GM12878 (cell line): ENCODE measurements at regions not wholly inside any gene's neighbourhood (a gene's known extent, or its start where the extent isn't known, plus 50 kb on each side); places are given as distances from the start of the nearest gene placed in this dataset.

Experiments
- ATAC-seq: fragments of 200-7000 bp; cut with Tn5 transposase; 3 replicates; pipeline ENCODE4 v1.9.1; 2020; ENCODE audit warnings: mild to moderate bottlenecking, moderate library complexity
- BruUV-seq: library from RNA; stranded (reverse); fragments of 400-500 nt; replicated peaks from 2 replicates; lab custom pipeline; 2021; lab: Mats Ljungman, UMichigan
- CTCF ChIA-PET: fragments of 300-600 bp; sonication (Branson Sonifier 250); formaldehyde crosslinking; extraction: SDS; loops from one replicate; lab custom pipeline; 2021; ENCODE audit warnings: inconsistent platforms; lab: Yijun Ruan, JAX
- POLR2A ChIA-PET: fragments of 350-600 bp; formaldehyde crosslinking; extraction: SDS; loops from one replicate; lab custom pipeline; 2021; ENCODE audit warnings: inconsistent platforms; lab: Charles Lee
- RAD21 ChIA-PET: fragments of 300-600 bp; sonication (Branson Sonifier 250); formaldehyde crosslinking; loops from one replicate; lab custom pipeline; 2023; ENCODE audit warnings: antibody characterized with exemption; ENCODE audit not compliant: unreplicated experiment; lab: Charles Lee
- SMC1A ChIA-PET: fragments of 300-600 bp; sonication (Branson Sonifier 250); formaldehyde crosslinking; loops from one replicate; lab custom pipeline; 2023; ENCODE audit not compliant: unreplicated experiment, uncharacterized antibody; lab: Charles Lee
- DNase-seq: peaks from one replicate; pipeline ENCODE4 v3.0.0-alpha.2; 2011; ENCODE audit warnings: low read depth, low spot score
- FAIRE-seq: peaks from 3 replicates; lab custom pipeline; 2011; peaks lifted over from hg19 to GRCh38; lab: Jason Lieb, UNC
- H2AFZ ChIP-seq: 2 replicates; pipeline ENCODE4 v1.6.0; 2011; ENCODE audit warnings: low read depth, low read length, control low read depth; ENCODE audit not compliant: control insufficient read depth
- H3K27ac ChIP-seq: 2 replicates; pipeline ENCODE4 v1.5.1; 2011; ENCODE audit warnings: control low read depth; ENCODE audit not compliant: control insufficient read depth, insufficient read depth
- H3K27me3 ChIP-seq, 2 experiments: replicated peaks in 1 of 2; 2 replicates each; pipeline versions ENCODE4 v1.6.0 to v1.6.1; 2011; ENCODE audit warnings: low read length in 1 of 2; ENCODE audit not compliant: control insufficient read depth in 2 of 2, insufficient read depth in 2 of 2
- H3K36me3 ChIP-seq, 2 experiments: 2 replicates each; pipeline ENCODE4 v1.5.1; 2011; ENCODE audit warnings: low read length in 1 of 2; ENCODE audit not compliant: control insufficient read depth in 2 of 2, insufficient read depth in 2 of 2
- H3K4me1 ChIP-seq: 2 replicates; pipeline ENCODE4 v1.6.1; 2011; ENCODE audit warnings: mild to moderate bottlenecking, low read length, moderate library complexity, mixed read lengths; ENCODE audit not compliant: control insufficient read depth, insufficient read depth
- H3K4me2 ChIP-seq: 2 replicates; pipeline ENCODE4 v1.6.0; 2011; ENCODE audit warnings: control low read depth; ENCODE audit not compliant: control insufficient read depth, insufficient read depth
- H3K4me3 ChIP-seq: fragments of 200-600 bp; sonication (generic); 2 replicates; pipeline ENCODE4 v1.5.1; 2016
- H3K79me2 ChIP-seq: 2 replicates; pipeline ENCODE4 v1.6.0; 2011; ENCODE audit warnings: low read length; ENCODE audit not compliant: control insufficient read depth, insufficient read depth
- H3K9ac ChIP-seq: 2 replicates; pipeline ENCODE4 v1.8.0; 2011; ENCODE audit warnings: low read length, control low read depth, mixed read lengths; ENCODE audit not compliant: control insufficient read depth, insufficient read depth
- H3K9me3 ChIP-seq: replicated peaks from 3 replicates; pipeline ENCODE4 v1.5.1; 2011; ENCODE audit warnings: mild to moderate bottlenecking, low read length; ENCODE audit not compliant: control insufficient read depth, insufficient read depth
- H4K20me1 ChIP-seq: 2 replicates; pipeline ENCODE4 v1.6.0; 2011; ENCODE audit not compliant: control insufficient read depth, insufficient read depth
- BCL11A ChIP-seq: IDR thresholded peaks from 2 replicates; pipeline ENCODE4 v1.6.1; 2011; ENCODE audit warnings: low read depth, low read length
- MEF2A ChIP-seq: IDR thresholded peaks from 2 replicates; pipeline ENCODE4 v1.6.1; 2011; ENCODE audit warnings: low read depth, mild to moderate bottlenecking, low read length, moderate library complexity; ENCODE audit not compliant: insufficient read depth
- RUNX3 ChIP-seq: IDR thresholded peaks from 2 replicates; pipeline ENCODE4 v1.6.1; 2012; ENCODE audit warnings: low read length, inconsistent platforms
- WGBS: methylation state at CpG from one replicate; pipeline ENCODE4 v1.1.6; 2016; ENCODE audit warnings: low lambda C conversion rate; ENCODE audit not compliant: insufficient replicate concordance, insufficient coverage; ENCODE audit errors: missing lambda C conversion rate; 5-methylcytosine and 5-hydroxymethylcytosine counted together
- in situ Hi-C: fragments of 300-500 bp; cut with MboI; formaldehyde crosslinking; loops from 9 replicates; pipeline ENCODE4 v1.14.3; 2018; ENCODE audit warnings: mixed read lengths
- intact Hi-C: fragments of 100-400 bp; cut with micrococcal nuclease; formaldehyde crosslinking; loops from one replicate; pipeline ENCODE4 v1.14.2; 2022; ENCODE audit not compliant: unreplicated experiment
- TF ChIP-seq, protein P1 (sequence below): fragments of 450-650 bp; IDR thresholded peaks from 2 replicates; pipeline ENCODE4 v1.6.1; 2014; ENCODE audit warnings: mild to moderate bottlenecking

DNA sequence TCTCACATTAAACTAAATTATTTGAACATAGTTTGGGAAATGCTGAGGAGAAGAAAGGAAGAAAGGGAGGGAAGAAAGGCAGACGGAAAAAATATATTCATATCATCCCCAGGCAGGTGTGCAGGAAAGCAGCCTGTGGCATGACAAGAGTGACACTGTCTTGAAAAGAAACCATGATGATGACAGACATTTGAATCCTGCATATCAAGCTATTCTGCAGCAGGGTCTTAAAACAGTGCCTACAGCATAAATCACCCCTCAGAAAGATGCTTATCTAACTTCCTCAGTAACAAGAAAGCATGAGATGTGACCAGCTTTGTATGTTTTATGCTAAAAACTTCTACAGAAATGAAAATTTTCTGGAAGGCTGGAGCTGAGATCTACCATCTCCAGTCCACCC lies 144.5 kb upstream of the GRM7 start:
- POLR2A ChIA-PET: interaction anchor here (2.8 kb wide), 1 partner anchor 36 kb away, joined by 11 read pairs; no protein-coding TSS in a partner anchor
- peak overlapping the region; percentile 4; the same call in 1 of the 2 replicates for H3K27ac ChIP-seq
- H3K4me3 ChIP-seq: no peak overlapping the region
- ATAC-seq: no peak
- H3K4me1 ChIP-seq: peaks cover 7% of the 10 kb centered on the region; the same call in 1 of the 2 replicates
- CTCF ChIA-PET: interaction anchor here (0.9 to 2.5 kb wide), 4 partner anchors 22 to 72 kb away, joined by 4 to 17 read pairs (median 4); no protein-coding TSS in a partner anchor
- BruUV-seq: no TSS peak
- H3K79me2 ChIP-seq: no peaks in the 10 kb centered on the region
- no peak for FAIRE-seq
- no peaks in the 10 kb centered on the region for H3K36me3 ChIP-seq
- no peak overlapping the region for H3K9ac ChIP-seq
- no peak for TF ChIP-seq BCL11A
- no peak for TF ChIP-seq RUNX3
- no peak for TF ChIP-seq MEF2A
- TF ChIP-seq, protein P1, sequence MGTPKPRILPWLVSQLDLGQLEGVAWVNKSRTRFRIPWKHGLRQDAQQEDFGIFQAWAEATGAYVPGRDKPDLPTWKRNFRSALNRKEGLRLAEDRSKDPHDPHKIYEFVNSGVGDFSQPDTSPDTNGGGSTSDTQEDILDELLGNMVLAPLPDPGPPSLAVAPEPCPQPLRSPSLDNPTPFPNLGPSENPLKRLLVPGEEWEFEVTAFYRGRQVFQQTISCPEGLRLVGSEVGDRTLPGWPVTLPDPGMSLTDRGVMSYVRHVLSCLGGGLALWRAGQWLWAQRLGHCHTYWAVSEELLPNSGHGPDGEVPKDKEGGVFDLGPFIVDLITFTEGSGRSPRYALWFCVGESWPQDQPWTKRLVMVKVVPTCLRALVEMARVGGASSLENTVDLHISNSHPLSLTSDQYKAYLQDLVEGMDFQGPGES: no peak
- TF ChIP-seq, all 136 proteins: peak for 0
- intact Hi-C loops: loop anchor here (2.0 kb wide), 1 partner anchor 72 kb away; no protein-coding TSS in a partner anchor
- Histone ChIP-seq H4K20me1 (no peaks in the 10 kb centered on the region), H3K9me3 (peaks cover 1% of the 10 kb centered on the region; the same call in 1 of the 3 replicates), H3K4me2 (no peak overlapping the region), H3K27me3 (no peaks in the 10 kb centered on the region), H2AFZ (no peak overlapping the region)
- 10% methylated on average over 1 of the region's 1 CpG for WGBS
- RAD21 ChIA-PET: interaction anchor here (0.9 to 3.5 kb wide), 10 partner anchors 10 to 961 kb away, joined by 3 to 53 read pairs (median 4); no protein-coding TSS in a partner anchor
- no peak for DNase-seq
- SMC1A ChIA-PET: interaction anchor here (0.7 to 2.8 kb wide), 18 partner anchors 9 to 512 kb away, joined by 3 to 31 read pairs (median 5); no protein-coding TSS in a partner anchor
- in situ Hi-C loops: no loop called here
